Fibroblast of villous mesenchyme (primary cell): ENCODE measurements at regions not wholly inside any gene's neighbourhood (a gene's known extent, or its start where the extent isn't known, plus 50 kb on each side); places are given as distances from the start of the nearest gene placed in this dataset.

Experiments used
- DNase-seq: peaks from one replicate; pipeline ENCODE4 v3.0.0-alpha.2; 2010; ENCODE audit warnings: low read depth
- H3K4me3 ChIP-seq: 2 replicates; pipeline ENCODE4 v1.5.1; 2011; ENCODE audit warnings: low read depth, mild to moderate bottlenecking, low read length
- TF ChIP-seq, protein P1 (sequence below): IDR thresholded peaks from 2 replicates; pipeline ENCODE4 v1.5.1; 2012; ENCODE audit warnings: low read depth, mild to moderate bottlenecking, low read length; ENCODE audit not compliant: insufficient read depth

DNA sequence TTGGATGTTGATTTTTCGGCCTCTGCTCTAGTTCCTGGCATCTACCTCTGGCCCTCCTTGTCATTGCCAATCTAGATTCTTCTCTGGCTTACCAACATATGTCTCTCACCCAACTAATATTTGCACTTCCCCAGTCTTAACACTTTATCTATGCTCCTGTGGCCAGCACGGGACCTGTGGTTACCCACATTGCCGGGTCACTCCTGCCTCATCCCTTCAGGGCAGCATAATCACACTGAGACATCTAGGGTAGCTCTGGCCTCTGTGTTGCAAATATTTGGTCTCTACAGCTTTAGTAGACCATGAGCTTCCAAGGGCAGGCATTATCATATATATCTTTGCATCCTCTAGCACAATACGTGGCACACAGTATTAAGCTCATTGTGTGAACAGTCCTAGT is 182.0 kb upstream of the ARHGAP20 start:
- TF ChIP-seq, protein P1, sequence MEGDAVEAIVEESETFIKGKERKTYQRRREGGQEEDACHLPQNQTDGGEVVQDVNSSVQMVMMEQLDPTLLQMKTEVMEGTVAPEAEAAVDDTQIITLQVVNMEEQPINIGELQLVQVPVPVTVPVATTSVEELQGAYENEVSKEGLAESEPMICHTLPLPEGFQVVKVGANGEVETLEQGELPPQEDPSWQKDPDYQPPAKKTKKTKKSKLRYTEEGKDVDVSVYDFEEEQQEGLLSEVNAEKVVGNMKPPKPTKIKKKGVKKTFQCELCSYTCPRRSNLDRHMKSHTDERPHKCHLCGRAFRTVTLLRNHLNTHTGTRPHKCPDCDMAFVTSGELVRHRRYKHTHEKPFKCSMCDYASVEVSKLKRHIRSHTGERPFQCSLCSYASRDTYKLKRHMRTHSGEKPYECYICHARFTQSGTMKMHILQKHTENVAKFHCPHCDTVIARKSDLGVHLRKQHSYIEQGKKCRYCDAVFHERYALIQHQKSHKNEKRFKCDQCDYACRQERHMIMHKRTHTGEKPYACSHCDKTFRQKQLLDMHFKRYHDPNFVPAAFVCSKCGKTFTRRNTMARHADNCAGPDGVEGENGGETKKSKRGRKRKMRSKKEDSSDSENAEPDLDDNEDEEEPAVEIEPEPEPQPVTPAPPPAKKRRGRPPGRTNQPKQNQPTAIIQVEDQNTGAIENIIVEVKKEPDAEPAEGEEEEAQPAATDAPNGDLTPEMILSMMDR, result no peak
- no peak overlapping the region for H3K4me3 ChIP-seq
- no peak for DNase-seq

DNA sequence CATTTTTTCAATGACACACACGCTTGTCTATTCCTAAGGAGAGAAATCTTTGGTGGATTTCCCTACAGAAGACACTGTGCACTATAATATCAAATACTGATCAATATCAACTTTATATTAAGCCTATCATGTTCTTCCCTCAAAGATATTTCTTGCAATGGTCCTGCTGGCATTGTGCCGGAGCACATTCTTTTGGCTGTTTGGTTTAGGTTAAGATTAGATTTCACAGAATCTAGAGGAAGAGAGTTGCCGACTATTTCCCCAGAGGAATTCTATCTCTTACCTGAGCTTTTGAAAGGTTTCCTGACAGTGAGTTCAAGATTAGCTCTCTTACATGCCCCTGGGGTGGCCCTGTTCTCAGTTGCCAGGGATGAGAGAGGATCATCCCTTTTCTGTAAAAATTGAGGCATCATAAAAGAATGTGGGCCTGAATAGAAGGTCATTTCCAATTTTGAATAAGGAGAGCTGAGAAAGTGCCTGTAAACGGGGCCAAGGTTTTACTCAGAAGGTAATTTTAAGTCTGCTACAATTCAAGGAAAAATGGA is 180.6 kb upstream of the ARHGAP20 start:
- no peak overlapping the region for H3K4me3 ChIP-seq
- DNase-seq, result no peak
- TF ChIP-seq, protein P1, result no peak

DNA sequence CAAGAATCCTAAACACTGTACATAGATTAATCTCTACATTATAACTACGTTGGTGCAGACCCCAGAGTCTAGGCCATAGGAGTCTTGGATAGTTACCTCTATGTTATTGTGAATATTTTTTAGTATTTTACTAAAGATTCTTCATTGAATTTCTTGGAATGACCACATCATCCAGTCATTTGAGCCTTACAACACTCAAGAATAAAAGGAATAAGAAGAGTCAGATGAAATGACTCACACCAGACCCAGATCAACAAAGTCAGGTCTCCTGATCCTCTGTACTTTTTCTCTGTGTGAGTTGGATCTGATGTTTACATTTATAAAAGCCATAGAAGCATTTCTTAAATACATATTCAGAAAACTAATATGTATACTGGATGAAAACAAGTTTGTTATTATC is 179.2 kb upstream of the ARHGAP20 start:
- TF ChIP-seq, protein P1, result no peak
- peak; percentile 71 for DNase-seq
- no peak overlapping the region for H3K4me3 ChIP-seq

DNA sequence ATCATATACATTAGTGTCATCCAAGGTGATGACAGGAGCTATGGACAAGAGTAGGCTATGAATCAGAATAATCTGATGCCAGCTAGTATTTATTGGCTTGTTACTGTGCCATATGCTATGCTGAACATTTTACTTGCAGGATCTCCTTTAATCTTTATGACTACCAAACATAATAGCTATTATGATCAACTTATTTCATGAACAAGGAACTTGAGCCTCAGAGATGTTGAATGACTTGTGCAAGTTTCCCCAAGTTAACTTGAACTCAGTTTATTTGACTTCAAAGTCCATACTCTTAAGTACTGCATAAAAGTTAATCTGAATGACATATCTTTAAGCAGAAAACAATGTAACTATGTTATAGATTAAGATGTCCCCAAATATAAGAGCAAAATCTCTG is 178.8 kb upstream of the ARHGAP20 start:
- no peak for DNase-seq
- H3K4me3 ChIP-seq, result no peak overlapping the region
- TF ChIP-seq, protein P1, result no peak

DNA sequence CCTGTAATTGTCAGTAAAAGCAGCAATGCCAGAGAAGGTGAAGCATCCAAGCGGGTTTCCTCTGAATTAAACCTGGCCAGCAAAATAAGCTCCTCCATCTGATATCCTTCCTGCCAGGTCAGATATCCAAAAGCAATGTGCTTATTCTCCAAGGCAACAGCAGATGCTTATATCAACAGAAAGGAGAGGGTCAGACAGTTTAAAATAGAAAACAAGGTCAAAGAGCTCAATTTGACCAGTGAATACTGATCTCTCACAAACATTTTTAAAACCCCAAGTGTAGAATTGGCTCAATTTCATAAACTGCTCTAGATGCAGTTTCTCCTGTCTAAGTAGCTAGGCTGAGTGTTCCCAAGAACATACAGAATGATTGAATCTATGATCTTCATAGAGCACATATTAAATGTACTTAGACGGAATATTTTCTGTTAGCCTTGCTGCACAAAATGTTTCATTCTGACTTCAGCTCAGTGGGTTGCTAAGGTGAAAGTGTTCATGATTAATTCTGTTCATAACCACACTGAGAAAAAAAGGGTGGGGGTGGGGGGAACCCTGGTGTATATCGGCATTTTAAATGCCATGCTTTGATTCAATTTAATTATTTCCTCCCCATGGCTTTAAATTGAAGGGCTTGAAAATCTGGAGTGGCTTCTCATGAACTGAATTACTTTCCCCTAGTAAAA is 174.2 kb upstream of the ARHGAP20 start:
- no peak overlapping the region for H3K4me3 ChIP-seq

DNA sequence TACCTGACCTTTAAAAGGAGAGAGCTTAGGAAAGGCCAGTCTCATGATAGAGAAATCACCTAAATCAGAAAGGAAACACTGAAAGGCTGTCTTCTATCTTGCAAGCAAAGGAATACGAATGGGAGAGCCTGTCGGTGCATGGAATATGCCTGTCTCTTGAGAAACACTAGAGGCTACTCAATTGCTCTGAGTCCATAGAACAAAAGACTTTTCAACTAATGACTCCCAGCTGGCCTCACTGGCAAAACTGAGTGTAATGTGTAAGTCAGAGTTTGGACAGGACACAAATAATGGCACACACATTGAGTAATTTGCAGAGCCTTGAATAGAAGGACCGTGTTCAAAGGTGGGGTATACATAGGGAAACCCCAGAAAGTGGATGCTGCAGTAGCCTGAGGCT is 171.0 kb upstream of the ARHGAP20 start:
- DNase-seq, result no peak
- no peak overlapping the region for H3K4me3 ChIP-seq
- TF ChIP-seq, protein P1, result no peak

More for the DNA sequence above, 174.2 kb upstream of the ARHGAP20 start:
- TF ChIP-seq, protein P1, result no peak
- no peak for DNase-seq

DNA sequence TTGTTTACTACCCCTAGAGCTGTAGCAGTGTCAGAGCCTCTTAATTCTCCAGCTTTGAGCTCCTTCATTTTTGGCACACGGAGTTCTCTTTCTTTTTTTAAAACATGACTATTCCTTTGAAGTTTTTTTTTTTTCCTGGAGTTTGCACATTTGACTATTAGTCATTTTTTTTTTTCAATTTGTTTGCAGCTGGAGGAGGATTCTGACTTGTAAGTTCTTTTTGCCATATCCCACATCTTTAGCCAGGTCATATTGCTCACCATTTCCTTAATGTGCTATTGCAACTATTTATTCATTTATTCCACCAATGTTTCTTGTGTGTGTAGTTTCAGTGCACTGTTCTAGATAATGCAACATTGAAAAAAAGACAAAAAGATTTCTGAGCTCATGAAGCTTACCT is 166.3 kb upstream of the ARHGAP20 start:
- no peak overlapping the region for H3K4me3 ChIP-seq
- peak; percentile 36 for DNase-seq
- TF ChIP-seq, protein P1, result no peak
